Body of pancreas (tissue), 4 donors: ENCODE measurements at regions not wholly inside any gene's neighbourhood (a gene's known extent, or its start where the extent isn't known, plus 50 kb on each side); places are given as distances from the start of the nearest gene placed in this dataset.

ENCODE experiments used
- POLR2A ChIP-seq, 3 donors: fragments of 450-650 bp; IDR thresholded peaks; one replicate each; pipeline ENCODE4 v1.6.1; 2016; ENCODE audit warnings: antibody characterized with exemption in 3 of 3, mild to moderate bottlenecking in 2 of 3
- TF ChIP-seq, protein P1 (sequence below), 7 experiments: fragments of 450-650 bp in 4 of 7; fragments of 200-600 bp in 3 of 7; sonication (generic) in 3 of 7; IDR thresholded peaks; one replicate each; pipeline ENCODE4 v1.5.1; 2016 to 2019; ENCODE audit warnings: antibody characterized with exemption in 7 of 7

DNA sequence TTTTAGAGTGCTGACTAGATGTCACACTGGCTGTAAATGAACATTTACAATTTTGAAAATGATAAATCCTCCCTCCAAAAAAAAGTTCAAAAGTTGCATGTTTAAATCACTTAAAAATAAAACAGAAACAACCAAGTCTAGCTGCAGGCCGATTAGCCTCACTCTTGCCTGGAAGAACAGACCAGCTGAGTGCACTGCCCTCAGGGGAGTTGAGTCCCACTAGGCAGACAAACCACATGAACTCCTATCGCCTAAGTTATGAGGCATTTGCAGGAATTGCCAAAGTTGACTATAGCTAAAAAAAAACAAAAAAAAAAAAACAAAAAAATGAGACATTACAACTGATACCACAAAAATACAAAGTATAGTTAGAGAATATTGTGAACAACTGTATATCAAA, 510.0 kb downstream of the ANKRD7 start:
- TF ChIP-seq, protein P1, sequence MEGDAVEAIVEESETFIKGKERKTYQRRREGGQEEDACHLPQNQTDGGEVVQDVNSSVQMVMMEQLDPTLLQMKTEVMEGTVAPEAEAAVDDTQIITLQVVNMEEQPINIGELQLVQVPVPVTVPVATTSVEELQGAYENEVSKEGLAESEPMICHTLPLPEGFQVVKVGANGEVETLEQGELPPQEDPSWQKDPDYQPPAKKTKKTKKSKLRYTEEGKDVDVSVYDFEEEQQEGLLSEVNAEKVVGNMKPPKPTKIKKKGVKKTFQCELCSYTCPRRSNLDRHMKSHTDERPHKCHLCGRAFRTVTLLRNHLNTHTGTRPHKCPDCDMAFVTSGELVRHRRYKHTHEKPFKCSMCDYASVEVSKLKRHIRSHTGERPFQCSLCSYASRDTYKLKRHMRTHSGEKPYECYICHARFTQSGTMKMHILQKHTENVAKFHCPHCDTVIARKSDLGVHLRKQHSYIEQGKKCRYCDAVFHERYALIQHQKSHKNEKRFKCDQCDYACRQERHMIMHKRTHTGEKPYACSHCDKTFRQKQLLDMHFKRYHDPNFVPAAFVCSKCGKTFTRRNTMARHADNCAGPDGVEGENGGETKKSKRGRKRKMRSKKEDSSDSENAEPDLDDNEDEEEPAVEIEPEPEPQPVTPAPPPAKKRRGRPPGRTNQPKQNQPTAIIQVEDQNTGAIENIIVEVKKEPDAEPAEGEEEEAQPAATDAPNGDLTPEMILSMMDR (IDR thresholded peaks at IDR 0.05), result no peak
- TF ChIP-seq POLR2A (IDR thresholded peaks at IDR 0.05), result no peak
